ENCODE measurements at regions not wholly inside any gene's neighbourhood (a gene's known extent, or its start where the extent isn't known, plus 50 kb on each side); places are given as distances from the start of the nearest gene placed in this dataset.

- TF ChIP-seq, protein P1, sequence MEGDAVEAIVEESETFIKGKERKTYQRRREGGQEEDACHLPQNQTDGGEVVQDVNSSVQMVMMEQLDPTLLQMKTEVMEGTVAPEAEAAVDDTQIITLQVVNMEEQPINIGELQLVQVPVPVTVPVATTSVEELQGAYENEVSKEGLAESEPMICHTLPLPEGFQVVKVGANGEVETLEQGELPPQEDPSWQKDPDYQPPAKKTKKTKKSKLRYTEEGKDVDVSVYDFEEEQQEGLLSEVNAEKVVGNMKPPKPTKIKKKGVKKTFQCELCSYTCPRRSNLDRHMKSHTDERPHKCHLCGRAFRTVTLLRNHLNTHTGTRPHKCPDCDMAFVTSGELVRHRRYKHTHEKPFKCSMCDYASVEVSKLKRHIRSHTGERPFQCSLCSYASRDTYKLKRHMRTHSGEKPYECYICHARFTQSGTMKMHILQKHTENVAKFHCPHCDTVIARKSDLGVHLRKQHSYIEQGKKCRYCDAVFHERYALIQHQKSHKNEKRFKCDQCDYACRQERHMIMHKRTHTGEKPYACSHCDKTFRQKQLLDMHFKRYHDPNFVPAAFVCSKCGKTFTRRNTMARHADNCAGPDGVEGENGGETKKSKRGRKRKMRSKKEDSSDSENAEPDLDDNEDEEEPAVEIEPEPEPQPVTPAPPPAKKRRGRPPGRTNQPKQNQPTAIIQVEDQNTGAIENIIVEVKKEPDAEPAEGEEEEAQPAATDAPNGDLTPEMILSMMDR (IDR thresholded peaks at IDR 0.05): no peak
- TF ChIP-seq POLR2A (IDR thresholded peaks at IDR 0.05): no peak
Measured at GRCh38 chr21:35963920-35964451, 96.3 kb downstream of the SETD4 start.
